IMR-90 (cell line): ENCODE measurements at regions not wholly inside any gene's neighbourhood (a gene's known extent, or its start where the extent isn't known, plus 50 kb on each side); places are given as distances from the start of the nearest gene placed in this dataset.

Source experiments
- ATAC-seq: fragments of 200-7000 bp; cut with Tn5 transposase; 2 replicates; pipeline ENCODE4 v1.9.1; 2020; ENCODE audit warnings: low read depth, mild to moderate bottlenecking, moderate library complexity
- BruUV-seq: library from RNA; stranded (reverse); fragments of 400-500 nt; replicated peaks from 2 replicates; lab custom pipeline; 2021; lab: Mats Ljungman, UMichigan
- CTCF ChIA-PET: fragments of 300-600 bp; formaldehyde crosslinking; extraction: SDS; loops from one replicate; lab custom pipeline; 2021; ENCODE audit warnings: antibody characterized with exemption; lab: Yijun Ruan, JAX
- POLR2A ChIA-PET: fragments of 300-600 bp; sonication (Branson Sonifier 250); formaldehyde crosslinking; loops from one replicate; lab custom pipeline; 2022; ENCODE audit warnings: antibody characterized with exemption; ENCODE audit not compliant: unreplicated experiment; lab: Charles Lee
- DNase-seq: peaks from one replicate; pipeline ENCODE4 v3.0.0; 2013
- H2AFZ ChIP-seq: replicated peaks from 2 replicates; pipeline ENCODE3; 2013; ENCODE audit warnings: low read length, mild to moderate bottlenecking; ENCODE audit not compliant: poor library complexity
- H2AK5ac ChIP-seq: 2 replicates; pipeline ENCODE4 v1.6.1; 2013; ENCODE audit warnings: low read depth, low read length, inconsistent platforms
- H2AK9ac ChIP-seq: replicated peaks from 2 replicates; pipeline ENCODE3; 2013; ENCODE audit warnings: mild to moderate bottlenecking, low read depth, low read length, moderate library complexity; ENCODE audit not compliant: poor library complexity
- H2BK120ac ChIP-seq: 2 replicates; pipeline ENCODE4 v1.6.1; 2013; ENCODE audit warnings: low read depth, low read length, inconsistent platforms
- H2BK15ac ChIP-seq: 3 replicates; pipeline ENCODE4 v1.6.1; 2013; ENCODE audit warnings: low read depth, low read length, inconsistent platforms
- H2BK20ac ChIP-seq: 2 replicates; pipeline ENCODE4 v1.6.1; 2013; ENCODE audit warnings: low read depth, mild to moderate bottlenecking, inconsistent platforms, low read length, moderate library complexity
- H2BK5ac ChIP-seq: 2 replicates; pipeline ENCODE4 v1.6.1; 2013; ENCODE audit warnings: mild to moderate bottlenecking, low read depth, low read length, inconsistent platforms; ENCODE audit not compliant: poor library complexity, severe bottlenecking
- H3K14ac ChIP-seq: replicated peaks from 2 replicates; pipeline ENCODE4 v1.6.1; 2013; ENCODE audit warnings: low read depth, low read length, inconsistent platforms
- H3K18ac ChIP-seq: 2 replicates; pipeline ENCODE4 v1.6.1; 2013; ENCODE audit warnings: low read depth, low read length, control low read depth
- H3K23ac ChIP-seq: 2 replicates; pipeline ENCODE4 v1.6.1; 2013; ENCODE audit warnings: low read depth, low read length, inconsistent platforms
- H3K27ac ChIP-seq: 2 replicates; pipeline ENCODE4 v1.5.1; 2013; ENCODE audit warnings: mild to moderate bottlenecking, control low read depth, low read length; ENCODE audit not compliant: insufficient read depth
- H3K27me3 ChIP-seq: 2 replicates; pipeline ENCODE4 v1.6.1; 2013; ENCODE audit warnings: low read length; ENCODE audit not compliant: control insufficient read depth, insufficient read depth
- H3K36me3 ChIP-seq: 2 replicates; pipeline ENCODE4 v1.6.1; 2013; ENCODE audit warnings: low read length, mixed read lengths; ENCODE audit not compliant: control insufficient read depth, insufficient read depth
- H3K4ac ChIP-seq: 2 replicates; pipeline ENCODE4 v1.6.1; 2013; ENCODE audit warnings: low read depth, low read length, inconsistent platforms
- H3K4me1 ChIP-seq: 2 replicates; pipeline ENCODE4 v1.6.1; 2013; ENCODE audit warnings: low read length, mixed read lengths; ENCODE audit not compliant: control insufficient read depth, insufficient read depth
- H3K4me2 ChIP-seq: 2 replicates; pipeline ENCODE4 v1.6.1; 2013; ENCODE audit warnings: low read depth, mild to moderate bottlenecking, control low read depth, low read length, moderate library complexity
- H3K4me3 ChIP-seq: 2 replicates; pipeline ENCODE4 v1.5.1; 2013; ENCODE audit warnings: low read depth, mild to moderate bottlenecking, control low read depth, low read length, moderate library complexity; ENCODE audit not compliant: insufficient read depth
- H3K56ac ChIP-seq: 2 replicates; pipeline ENCODE4 v1.6.1; 2013; ENCODE audit warnings: low read length, inconsistent platforms; ENCODE audit not compliant: insufficient read depth; ENCODE audit errors: extremely low read depth
- H3K79me1 ChIP-seq, 2 experiments: 2 replicates each; pipeline ENCODE4 v1.6.1; 2013; ENCODE audit warnings: low read length in 2 of 2, inconsistent platforms in 1 of 2, low read depth in 1 of 2
- H3K9ac ChIP-seq: 2 replicates; pipeline ENCODE4 v1.6.1; 2013; ENCODE audit warnings: low read depth, low read length, control low read depth
- H3K9me1 ChIP-seq: 2 replicates; pipeline ENCODE4 v1.6.1; 2013; ENCODE audit warnings: low read length, inconsistent platforms; ENCODE audit not compliant: insufficient read depth
- H3K9me3 ChIP-seq: 2 replicates; pipeline ENCODE4 v1.6.1; 2013; ENCODE audit warnings: low read length; ENCODE audit not compliant: control insufficient read depth, insufficient read depth
- H4K20me1 ChIP-seq: 2 replicates; pipeline ENCODE4 v1.6.1; 2013; ENCODE audit warnings: low read length, inconsistent platforms; ENCODE audit not compliant: insufficient read depth
- H4K5ac ChIP-seq: 2 replicates; pipeline ENCODE4 v1.6.1; 2013; ENCODE audit warnings: mild to moderate bottlenecking, low read depth, low read length, control low read depth
- H4K8ac ChIP-seq, 2 experiments: 2 replicates each; pipeline ENCODE4 v1.6.1; 2013; ENCODE audit warnings: low read depth in 2 of 2, low read length in 2 of 2, control low read depth in 1 of 2, inconsistent platforms in 1 of 2
- H4K91ac ChIP-seq: 2 replicates; pipeline ENCODE4 v1.6.1; 2013; ENCODE audit warnings: low read depth, low read length, inconsistent platforms; ENCODE audit not compliant: insufficient read depth
- BHLHE40 ChIP-seq: fragments of 150-350 bp; IDR thresholded peaks from 2 replicates; pipeline ENCODE4 v1.6.1; 2016; ENCODE audit warnings: mild to moderate bottlenecking, low read depth, low read length
- CEBPB ChIP-seq: IDR thresholded peaks from 2 replicates; pipeline ENCODE4 v1.6.1; 2012; ENCODE audit warnings: low read depth, low read length, improper control_type of control experiment
- CHD1 ChIP-seq: IDR thresholded peaks from 2 replicates; pipeline ENCODE4 v1.6.1; 2012; ENCODE audit warnings: low read depth, low read length, improper control_type of control experiment
- CTCF ChIP-seq: conservative IDR thresholded peaks from 2 replicates; pipeline ENCODE4 v1.5.1; 2012; ENCODE audit warnings: mild to moderate bottlenecking, low read depth, low read length, improper control_type of control experiment
- FOS ChIP-seq: fragments of 150-350 bp; IDR thresholded peaks from 2 replicates; pipeline ENCODE4 v1.6.1; 2016; ENCODE audit warnings: low read depth, low read length
- MAFK ChIP-seq: IDR thresholded peaks from 2 replicates; pipeline ENCODE4 v1.6.1; 2012; ENCODE audit warnings: low read depth, low read length, improper control_type of control experiment
- MAZ ChIP-seq: IDR thresholded peaks from 2 replicates; pipeline ENCODE4 v1.6.1; 2012; ENCODE audit warnings: low read depth, mild to moderate bottlenecking, low read length, improper control_type of control experiment, moderate library complexity, borderline replicate concordance
- MXI1 ChIP-seq: IDR thresholded peaks from 2 replicates; pipeline ENCODE4 v1.6.1; 2012; ENCODE audit warnings: low read depth, mild to moderate bottlenecking, low read length, moderate library complexity, borderline replicate concordance
- NFE2L2 ChIP-seq: fragments of 150-350 bp; IDR thresholded peaks from 2 replicates; pipeline ENCODE4 v1.6.1; 2016; ENCODE audit warnings: low read depth, mild to moderate bottlenecking, low read length
- POLR2A ChIP-seq: IDR thresholded peaks from 2 replicates; pipeline ENCODE4 v1.6.1; 2012; ENCODE audit warnings: mild to moderate bottlenecking, low read depth, low read length
- RAD21 ChIP-seq: IDR thresholded peaks from 2 replicates; pipeline ENCODE4 v1.6.1; 2012; ENCODE audit warnings: low read length, improper control_type of control experiment
- RCOR1 ChIP-seq: IDR thresholded peaks from 2 replicates; pipeline ENCODE4 v1.6.1; 2012; ENCODE audit warnings: mild to moderate bottlenecking, low read length, improper control_type of control experiment; ENCODE audit not compliant: insufficient replicate concordance
- RFX5 ChIP-seq: IDR thresholded peaks from 2 replicates; pipeline ENCODE4 v1.8.0; 2012; ENCODE audit warnings: low read depth, mild to moderate bottlenecking, low read length, moderate library complexity
- SMC3 ChIP-seq: fragments of 150-350 bp; IDR thresholded peaks from 2 replicates; pipeline ENCODE4 v1.6.1; 2016; ENCODE audit warnings: low read depth, mild to moderate bottlenecking, antibody characterized with exemption, low read length, moderate library complexity
- WGBS, 2 experiments: methylation state at CpG; one replicate each; pipeline versions ENCODE4 v1.1.5 to v1.1.7; 2013; ENCODE audit warnings: missing lambda C conversion rate in 2 of 2; ENCODE audit not compliant: insufficient read length in 1 of 2; ENCODE audit errors: extremely low coverage in 2 of 2; 5-methylcytosine and 5-hydroxymethylcytosine counted together
- dilution Hi-C: fragments of 300-500 bp; cut with HindIII; formaldehyde crosslinking; loops from one replicate; pipeline ENCODE4 v1.14.3; 2018; ENCODE audit warnings: low sequenced_read_pairs; ENCODE audit not compliant: unreplicated experiment
- in situ Hi-C: fragments of 300-500 bp; cut with MboI; formaldehyde crosslinking; loops from 3 replicates; pipeline ENCODE4 v1.14.3; 2019; ENCODE audit warnings: low sequenced_read_pairs, inconsistent platforms, mixed read lengths
- intact Hi-C: fragments of 100-400 bp; cut with micrococcal nuclease; formaldehyde crosslinking; loops from 2 replicates; pipeline ENCODE4 v1.10.0; 2022
- TF ChIP-seq, protein P1 (sequence below): fragments of 150-350 bp; IDR thresholded peaks from 2 replicates; pipeline ENCODE4 v1.6.1; 2017; ENCODE audit warnings: mild to moderate bottlenecking, antibody characterized with exemption, low read length, low read depth
- TF ChIP-seq, protein P2 (sequence below): fragments of 150-350 bp; IDR thresholded peaks from 2 replicates; pipeline ENCODE4 v1.6.1; 2016; ENCODE audit warnings: low read depth, mild to moderate bottlenecking, low read length, moderate library complexity, borderline replicate concordance

GRCh38 chr3:107067421-107067820, 309.8 kb upstream of the CCDC54 start:
- no CpG with 5 or more reads among the region's 5 CpGs for WGBS, 2 experiments

More at GRCh38 chr3:107067421-107067820, 309.8 kb upstream of the CCDC54 start:
- H3K36me3 ChIP-seq = no peaks in the 10 kb centered on the region
- no peak overlapping the region for H4K8ac ChIP-seq
- ChIA-PET POLR2A (no interaction called here), CTCF (no interaction called here)
- no peak overlapping the region for H2AFZ ChIP-seq
- H2BK5ac ChIP-seq = no peak overlapping the region
- H2BK20ac ChIP-seq = no peak overlapping the region
- H3K9me3 ChIP-seq = no peaks in the 10 kb centered on the region
- H4K5ac ChIP-seq = no peak overlapping the region
- H3K4ac ChIP-seq = no peak overlapping the region
- H3K56ac ChIP-seq = no peak overlapping the region
- no peak overlapping the region for H3K18ac ChIP-seq
- H3K4me3 ChIP-seq = no peak overlapping the region
- no peaks in the 10 kb centered on the region for H3K79me1 ChIP-seq
- H2AK5ac ChIP-seq = no peak overlapping the region
- H4K20me1 ChIP-seq = no peaks in the 10 kb centered on the region
- no peak overlapping the region for H3K9ac ChIP-seq
- no peak overlapping the region for H3K4me2 ChIP-seq
- H4K91ac ChIP-seq = no peak overlapping the region
- no peak overlapping the region for H3K23ac ChIP-seq
- no peak overlapping the region for H3K27ac ChIP-seq
- no TSS peak for BruUV-seq
- in situ Hi-C loops = no loop called here
- no peak overlapping the region for H2BK120ac ChIP-seq
- no peak for ATAC-seq
- dilution Hi-C loops = no loop called here
- H3K9me1 ChIP-seq = 0 out of 2 replicates have a peak, but pooled peaks cover 2% of the 10 kb centered on the region
- H3K14ac ChIP-seq = no peak overlapping the region
- H2BK15ac ChIP-seq = no peak overlapping the region
- no peaks in the 10 kb centered on the region; the same call in 1 of the 2 replicates for H3K4me1 ChIP-seq
- no peaks in the 10 kb centered on the region for H3K27me3 ChIP-seq
- TF ChIP-seq RFX5 (no peak), RCOR1 (no peak), RAD21 (no peak), MAZ (no peak), POLR2A (no peak), CTCF (no peak), BHLHE40 (no peak), NFE2L2 (no peak), MAFK (no peak), FOS (no peak), CHD1 (no peak), CEBPB (no peak), SMC3 (no peak), MXI1 (no peak)
- TF ChIP-seq, protein P1, sequence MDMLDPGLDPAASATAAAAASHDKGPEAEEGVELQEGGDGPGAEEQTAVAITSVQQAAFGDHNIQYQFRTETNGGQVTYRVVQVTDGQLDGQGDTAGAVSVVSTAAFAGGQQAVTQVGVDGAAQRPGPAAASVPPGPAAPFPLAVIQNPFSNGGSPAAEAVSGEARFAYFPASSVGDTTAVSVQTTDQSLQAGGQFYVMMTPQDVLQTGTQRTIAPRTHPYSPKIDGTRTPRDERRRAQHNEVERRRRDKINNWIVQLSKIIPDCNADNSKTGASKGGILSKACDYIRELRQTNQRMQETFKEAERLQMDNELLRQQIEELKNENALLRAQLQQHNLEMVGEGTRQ = no peak
- TF ChIP-seq, protein P2, sequence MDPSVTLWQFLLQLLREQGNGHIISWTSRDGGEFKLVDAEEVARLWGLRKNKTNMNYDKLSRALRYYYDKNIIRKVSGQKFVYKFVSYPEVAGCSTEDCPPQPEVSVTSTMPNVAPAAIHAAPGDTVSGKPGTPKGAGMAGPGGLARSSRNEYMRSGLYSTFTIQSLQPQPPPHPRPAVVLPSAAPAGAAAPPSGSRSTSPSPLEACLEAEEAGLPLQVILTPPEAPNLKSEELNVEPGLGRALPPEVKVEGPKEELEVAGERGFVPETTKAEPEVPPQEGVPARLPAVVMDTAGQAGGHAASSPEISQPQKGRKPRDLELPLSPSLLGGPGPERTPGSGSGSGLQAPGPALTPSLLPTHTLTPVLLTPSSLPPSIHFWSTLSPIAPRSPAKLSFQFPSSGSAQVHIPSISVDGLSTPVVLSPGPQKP = no peak
- intact Hi-C loops = loop anchor here (10.0 kb wide), 4 partner anchors 333 to 1203 kb away; partner anchors contain the start of gene CBLB
- no peak for DNase-seq
- no peak overlapping the region for H2AK9ac ChIP-seq
